GM06990 (cell line): ENCODE measurements at regions not wholly inside any gene's neighbourhood (a gene's known extent, or its start where the extent isn't known, plus 50 kb on each side); places are given as distances from the start of the nearest gene placed in this dataset.

Experiments used
- DNase-seq: peaks from one replicate; pipeline ENCODE4 v3.0.0-alpha.2; 2011; ENCODE audit not compliant: insufficient read length; ENCODE audit errors: extremely low read depth
- H3K27me3 ChIP-seq: replicated peaks from 2 replicates; pipeline ENCODE4 v1.6.0; 2011; ENCODE audit warnings: low read length; ENCODE audit not compliant: control insufficient read depth, insufficient read depth
- H3K36me3 ChIP-seq: 2 replicates; pipeline ENCODE4 v1.5.1; 2011; ENCODE audit warnings: low read length; ENCODE audit not compliant: control insufficient read depth, insufficient read depth
- H3K4me3 ChIP-seq: replicated peaks from 2 replicates; pipeline ENCODE4 v1.5.1; 2011; ENCODE audit warnings: low read depth, mild to moderate bottlenecking, control low read depth, low read length
- CTCF ChIP-seq: IDR thresholded peaks from 2 replicates; pipeline ENCODE4 v1.5.1; 2011; ENCODE audit warnings: low read length, control low read depth, mild to moderate bottlenecking, inconsistent platforms; ENCODE audit not compliant: insufficient read depth, poor library complexity, severe bottlenecking

GRCh38 chr3:102536456-102536855 lies 101.6 kb downstream of the ZPLD1 start:
- peak; percentile 45 for TF ChIP-seq CTCF
- H3K27me3 ChIP-seq = no peaks in the 10 kb centered on the region
- no peaks in the 10 kb centered on the region for H3K36me3 ChIP-seq
- DNase-seq = peak; percentile 1
- no peak overlapping the region for H3K4me3 ChIP-seq

GRCh38 chr3:102537123-102537522 lies 102.3 kb downstream of the ZPLD1 start:
- no peak overlapping the region for H3K4me3 ChIP-seq
- no peak for DNase-seq
- no peaks in the 10 kb centered on the region for H3K36me3 ChIP-seq
- TF ChIP-seq CTCF = no peak
- H3K27me3 ChIP-seq = no peaks in the 10 kb centered on the region

GRCh38 chr3:102544741-102545140 lies 109.9 kb downstream of the ZPLD1 start:
- no peak for DNase-seq
- no peak overlapping the region for H3K4me3 ChIP-seq
- no peaks in the 10 kb centered on the region for H3K27me3 ChIP-seq
- TF ChIP-seq CTCF = no peak
- H3K36me3 ChIP-seq = no peaks in the 10 kb centered on the region

GRCh38 chr3:102545276-102545675 lies 110.5 kb downstream of the ZPLD1 start:
- TF ChIP-seq CTCF = no peak
- no peak overlapping the region for H3K4me3 ChIP-seq
- H3K36me3 ChIP-seq = no peaks in the 10 kb centered on the region
- DNase-seq = no peak
- no peaks in the 10 kb centered on the region for H3K27me3 ChIP-seq

- no peak overlapping the region for H3K4me3 ChIP-seq
- no peak for TF ChIP-seq CTCF
- no peak for DNase-seq
- no peaks in the 10 kb centered on the region for H3K27me3 ChIP-seq
- H3K36me3 ChIP-seq = no peaks in the 10 kb centered on the region
Observed at GRCh38 chr3:102553876-102554275, 119.1 kb downstream of the ZPLD1 start.

- Histone ChIP-seq H3K27me3 (no peaks in the 10 kb centered on the region), H3K4me3 (no peak overlapping the region), H3K36me3 (no peaks in the 10 kb centered on the region)
- TF ChIP-seq CTCF = no peak
- DNase-seq = no peak
Observed at GRCh38 chr3:102570511-102570910, 135.7 kb downstream of the ZPLD1 start.
